Gastroesophageal sphincter (tissue), 3 donors: ENCODE measurements at regions not wholly inside any gene's neighbourhood (a gene's known extent, or its start where the extent isn't known, plus 50 kb on each side); places are given as distances from the start of the nearest gene placed in this dataset.

Experiments used
- CTCF ChIP-seq, 4 experiments: fragments of 200-600 bp in 2 of 4; fragments of 450-650 bp in 2 of 4; sonication (generic) in 1 of 4; IDR thresholded peaks; one replicate each; pipeline ENCODE4 v1.5.1; 2017 to 2019; ENCODE audit warnings: antibody characterized with exemption in 4 of 4, mild to moderate bottlenecking in 2 of 4, moderate library complexity in 2 of 4
- EP300 ChIP-seq: sonication (generic); formaldehyde crosslinking; IDR thresholded peaks from one replicate; pipeline ENCODE4 v1.6.1; 2017; ENCODE audit warnings: antibody characterized with exemption, mild to moderate bottlenecking
- POLR2A ChIP-seq, 2 donors: fragments of 450-650 bp; IDR thresholded peaks; one replicate each; pipeline ENCODE4 v1.6.1; 2017; ENCODE audit warnings: antibody characterized with exemption in 2 of 2, mild to moderate bottlenecking in 2 of 2, moderate library complexity in 1 of 2
- POLR2AphosphoS5 ChIP-seq: sonication (generic); formaldehyde crosslinking; IDR thresholded peaks from one replicate; pipeline ENCODE4 v1.6.1; 2017; ENCODE audit warnings: antibody characterized with exemption

GRCh38 chr12:77387671-77388070 is 322.3 kb upstream of the E2F7 start:
- TF ChIP-seq CTCF (IDR thresholded peaks at IDR 0.05) (no peak), POLR2AphosphoS5 (no peak), EP300 (no peak), POLR2A (IDR thresholded peaks at IDR 0.05) (no peak)
